HG03442 (cell line): ENCODE measurements at regions not wholly inside any gene's neighbourhood (a gene's known extent, or its start where the extent isn't known, plus 50 kb on each side); places are given as distances from the start of the nearest gene placed in this dataset.
"Not testable (repeated sequence)": the region's sequence is repeated elsewhere in the genome, so short reads cannot be mapped to it uniquely, and the experiment has no call there.

Experiments
- ATAC-seq: cut with Tn5 transposase; IDR thresholded peaks from one replicate; pipeline ENCODE4 v1.9.1; 2021; ENCODE audit warnings: mild to moderate bottlenecking, moderate library complexity; ENCODE audit not compliant: unreplicated experiment

- not testable (repeated sequence) for ATAC-seq
Measured at GRCh38 chr1:149695066-149695465, 87.4 kb upstream of the FCGR1A start.

GRCh38 chr1:149700220-149700619, 82.3 kb upstream of the FCGR1A start:
- ATAC-seq: not testable (repeated sequence)

- ATAC-seq: not testable (repeated sequence)
Measured at GRCh38 chr1:149700677-149701567, 81.6 kb upstream of the FCGR1A start.

- ATAC-seq: peak; percentile 90
Measured at GRCh38 chr1:149708192-149708853, 74.2 kb upstream of the FCGR1A start.

GRCh38 chr1:149711651-149712050, 70.8 kb upstream of the FCGR1A start:
- not testable (repeated sequence) for ATAC-seq

- not testable (repeated sequence) for ATAC-seq
Measured at GRCh38 chr1:149712154-149712927, 70.2 kb upstream of the FCGR1A start.

- ATAC-seq: not testable (repeated sequence)
Measured at GRCh38 chr1:149713513-149713912, 69.0 kb upstream of the FCGR1A start.

- ATAC-seq: not testable (repeated sequence)
Measured at GRCh38 chr1:149713952-149714351, 68.5 kb upstream of the FCGR1A start.

GRCh38 chr1:149724618-149725302, 57.7 kb upstream of the FCGR1A start:
- not testable (repeated sequence) for ATAC-seq

GRCh38 chr1:149726688-149727087, 55.8 kb upstream of the FCGR1A start:
- ATAC-seq: not testable (repeated sequence)

- ATAC-seq: not testable (repeated sequence)
Measured at GRCh38 chr1:149728598-149728997, 53.9 kb upstream of the FCGR1A start.
